Gastroesophageal sphincter (tissue), 4 donors: ENCODE measurements at regions not wholly inside any gene's neighbourhood (a gene's known extent, or its start where the extent isn't known, plus 50 kb on each side); places are given as distances from the start of the nearest gene placed in this dataset.

Experiments
- ATAC-seq: fragments of 150-250 bp; one replicate; pipeline ENCODE4 v1.9.1; 2016; ENCODE audit warnings: mild to moderate bottlenecking, moderate library complexity
- H3K27ac ChIP-seq, 4 donors: fragments of 200-600 bp; sonication (generic) in 3 of 4; 1 replicate in 3 of 4; 2 replicates in 1 of 4; pipeline ENCODE4 v1.5.1; 2016 to 2019
- H3K27me3 ChIP-seq: fragments of 200-600 bp; sonication (generic); one replicate; pipeline ENCODE4 v1.5.1; 2019
- H3K36me3 ChIP-seq, 2 donors: fragments of 200-600 bp; sonication (generic); one replicate each; pipeline ENCODE4 v1.5.1; 2019; ENCODE audit warnings: control low read depth in 1 of 2
- H3K4me1 ChIP-seq, 3 donors: fragments of 200-600 bp; sonication (generic); 1 replicate in 2 of 3; 2 replicates in 1 of 3; pipeline ENCODE4 v1.5.1; 2016 to 2019; ENCODE audit warnings: control low read depth in 2 of 3
- H3K4me3 ChIP-seq, 2 donors: fragments of 200-600 bp; sonication (generic); one replicate each; pipeline ENCODE4 v1.5.1; 2019; ENCODE audit warnings: mild to moderate bottlenecking in 1 of 2, moderate library complexity in 1 of 2
- H3K9me3 ChIP-seq, 3 donors: fragments of 200-600 bp; sonication (generic); one replicate each; pipeline ENCODE4 v1.5.1; 2017 to 2019; ENCODE audit warnings: control low read depth in 2 of 3
- EP300 ChIP-seq: sonication (generic); formaldehyde crosslinking; IDR thresholded peaks from one replicate; pipeline ENCODE4 v1.6.1; 2017; ENCODE audit warnings: antibody characterized with exemption, mild to moderate bottlenecking
- POLR2A ChIP-seq, 2 donors: fragments of 450-650 bp; IDR thresholded peaks; one replicate each; pipeline ENCODE4 v1.6.1; 2017; ENCODE audit warnings: antibody characterized with exemption in 2 of 2, mild to moderate bottlenecking in 2 of 2, moderate library complexity in 1 of 2
- POLR2AphosphoS5 ChIP-seq: sonication (generic); formaldehyde crosslinking; IDR thresholded peaks from one replicate; pipeline ENCODE4 v1.6.1; 2017; ENCODE audit warnings: antibody characterized with exemption
- WGBS, 2 donors: methylation state at CpG; one replicate each; pipeline ENCODE4 v1.1.5; 2018; ENCODE audit warnings: low coverage in 1 of 2; 5-methylcytosine and 5-hydroxymethylcytosine counted together
- TF ChIP-seq, protein P1 (sequence below), 4 experiments: fragments of 200-600 bp in 2 of 4; fragments of 450-650 bp in 2 of 4; sonication (generic) in 1 of 4; IDR thresholded peaks; one replicate each; pipeline ENCODE4 v1.5.1; 2017 to 2019; ENCODE audit warnings: antibody characterized with exemption in 4 of 4, mild to moderate bottlenecking in 2 of 4, moderate library complexity in 2 of 4

DNA sequence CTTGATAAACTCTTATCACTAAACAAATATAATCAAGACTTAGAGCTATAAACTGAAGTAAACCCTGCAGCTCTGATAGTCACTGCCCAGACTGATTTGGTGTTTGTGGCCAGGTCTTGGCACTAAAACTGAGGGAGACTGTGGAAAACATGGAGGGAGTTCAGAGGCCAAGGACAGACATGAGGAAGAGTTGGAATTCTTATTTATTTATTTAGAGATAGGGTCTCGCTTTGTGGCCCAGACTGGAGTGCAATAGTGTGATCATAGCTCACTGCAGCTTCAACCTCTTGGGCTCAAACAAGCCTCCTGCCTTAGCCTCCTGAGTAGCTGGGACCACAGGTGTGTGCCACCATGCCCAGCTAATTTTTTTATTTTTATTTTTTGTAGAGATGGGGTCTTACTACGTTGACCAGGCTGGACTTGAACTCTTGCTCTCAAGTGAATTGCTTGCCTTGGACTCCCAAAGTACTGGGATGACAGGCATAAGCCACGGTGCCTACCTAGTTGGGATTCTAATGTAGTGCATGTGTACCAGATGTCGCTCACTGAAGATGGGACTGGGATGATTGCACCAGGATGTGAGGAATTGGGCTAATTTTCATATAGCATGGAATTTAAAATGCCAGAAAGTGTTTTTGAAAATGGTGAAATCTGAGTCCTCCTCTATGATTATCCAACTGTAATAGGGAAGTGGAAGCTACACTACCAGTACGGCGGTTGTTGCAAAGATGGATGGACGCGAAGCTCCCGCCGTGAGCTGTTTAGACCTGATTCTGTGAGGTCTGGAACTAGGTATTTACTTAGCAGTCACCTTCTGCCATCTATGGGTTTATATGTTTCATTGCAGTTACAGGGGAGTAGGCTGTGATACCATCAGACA, 52.7 kb upstream of the CTLA4 start:
- H3K4me1 ChIP-seq = peaks cover 0 to 12% (median 0%) of the 10 kb centered on the region in 3 donors
- no peaks in the 10 kb centered on the region for H3K9me3 ChIP-seq
- no peaks in the 10 kb centered on the region for H3K36me3 ChIP-seq
- peak overlapping the region in 1 of 4 donors; percentile 7 for H3K27ac ChIP-seq
- H3K4me3 ChIP-seq = no peak overlapping the region
- ATAC-seq = peak; percentile 79
- 26 to 35% methylated on average over 8 to 9 of the region's 10 CpGs for whole genome bisulfite sequencing, 2 donors
- H3K27me3 ChIP-seq = no peaks in the 10 kb centered on the region
- TF ChIP-seq POLR2AphosphoS5 = no peak
- TF ChIP-seq, protein P1, sequence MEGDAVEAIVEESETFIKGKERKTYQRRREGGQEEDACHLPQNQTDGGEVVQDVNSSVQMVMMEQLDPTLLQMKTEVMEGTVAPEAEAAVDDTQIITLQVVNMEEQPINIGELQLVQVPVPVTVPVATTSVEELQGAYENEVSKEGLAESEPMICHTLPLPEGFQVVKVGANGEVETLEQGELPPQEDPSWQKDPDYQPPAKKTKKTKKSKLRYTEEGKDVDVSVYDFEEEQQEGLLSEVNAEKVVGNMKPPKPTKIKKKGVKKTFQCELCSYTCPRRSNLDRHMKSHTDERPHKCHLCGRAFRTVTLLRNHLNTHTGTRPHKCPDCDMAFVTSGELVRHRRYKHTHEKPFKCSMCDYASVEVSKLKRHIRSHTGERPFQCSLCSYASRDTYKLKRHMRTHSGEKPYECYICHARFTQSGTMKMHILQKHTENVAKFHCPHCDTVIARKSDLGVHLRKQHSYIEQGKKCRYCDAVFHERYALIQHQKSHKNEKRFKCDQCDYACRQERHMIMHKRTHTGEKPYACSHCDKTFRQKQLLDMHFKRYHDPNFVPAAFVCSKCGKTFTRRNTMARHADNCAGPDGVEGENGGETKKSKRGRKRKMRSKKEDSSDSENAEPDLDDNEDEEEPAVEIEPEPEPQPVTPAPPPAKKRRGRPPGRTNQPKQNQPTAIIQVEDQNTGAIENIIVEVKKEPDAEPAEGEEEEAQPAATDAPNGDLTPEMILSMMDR (IDR thresholded peaks at IDR 0.05) = peak; percentile 56 to 86 (median 82)

DNA sequence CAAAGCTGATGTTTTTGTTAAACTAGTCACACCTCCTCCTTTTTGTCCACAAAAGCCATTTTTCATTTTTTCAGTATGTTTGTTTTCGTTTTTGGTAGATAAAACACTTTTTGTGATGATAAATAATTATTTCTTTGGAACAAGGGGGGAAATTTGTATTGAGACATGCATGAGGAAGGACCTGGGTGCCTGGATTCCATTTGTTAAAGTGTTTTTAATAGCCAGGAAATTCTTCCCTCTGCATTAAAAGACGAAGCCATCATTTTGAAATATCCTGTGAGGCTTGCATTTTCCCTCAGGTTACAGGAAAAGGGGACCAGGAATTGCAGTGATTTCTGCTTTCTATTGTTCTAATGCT, 52.1 kb upstream of the CTLA4 start:
- TF ChIP-seq EP300 (no peak), POLR2A (IDR thresholded peaks at IDR 0.05) (no peak), POLR2AphosphoS5 (no peak)
- TF ChIP-seq, protein P1 (IDR thresholded peaks at IDR 0.05) = no peak
- Histone ChIP-seq H3K4me3 (no peak overlapping the region), H3K27ac (no peak overlapping the region), H3K4me1 (peaks cover 0 to 12% (median 0%) of the 10 kb centered on the region in 3 donors), H3K9me3 (no peaks in the 10 kb centered on the region), H3K36me3 (no peaks in the 10 kb centered on the region), H3K27me3 (no peaks in the 10 kb centered on the region)
- WGBS, 2 donors = 5 to 8% methylated on average over 2 of the region's 2 CpGs
- ATAC-seq = no peak

DNA sequence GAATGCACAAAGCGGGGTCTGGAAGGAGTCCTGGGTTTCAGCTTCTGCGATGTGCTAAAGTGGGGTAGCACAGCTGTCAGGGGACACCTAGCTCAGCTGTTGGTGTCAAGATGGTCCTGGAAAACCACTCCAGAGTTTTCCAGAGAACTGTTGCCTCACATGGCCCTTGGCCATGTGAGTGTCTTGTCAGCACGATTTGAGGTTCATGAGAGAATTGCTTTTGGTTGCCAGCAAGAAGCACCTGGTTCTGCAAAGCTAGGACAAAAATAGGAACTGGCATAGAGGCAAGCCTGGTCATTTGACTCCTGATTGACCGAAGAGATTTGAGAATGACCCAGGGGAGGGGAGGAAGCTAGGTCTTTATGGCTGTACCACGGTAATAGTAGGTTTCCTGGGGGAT, 50.4 kb upstream of the CTLA4 start:
- 43 to 77% methylated on average over 3 to 4 of the region's 5 CpGs for WGBS, 2 donors
- H3K9me3 ChIP-seq = no peaks in the 10 kb centered on the region
- no peak for TF ChIP-seq POLR2A (IDR thresholded peaks at IDR 0.05)
- TF ChIP-seq, protein P1 (IDR thresholded peaks at IDR 0.05) = no peak
- no peak for TF ChIP-seq EP300
- no peak for TF ChIP-seq POLR2AphosphoS5
- no peak for ATAC-seq
- no peaks in the 10 kb centered on the region for H3K36me3 ChIP-seq
- no peaks in the 10 kb centered on the region for H3K27me3 ChIP-seq
- peaks cover 0 to 12% (median 0%) of the 10 kb centered on the region in 3 donors for H3K4me1 ChIP-seq
- H3K4me3 ChIP-seq = no peak overlapping the region
- H3K27ac ChIP-seq = no peak overlapping the region
